OCI-LY1 (cell line): ENCODE measurements at regions not wholly inside any gene's neighbourhood (a gene's known extent, or its start where the extent isn't known, plus 50 kb on each side); places are given as distances from the start of the nearest gene placed in this dataset.

ENCODE experiments used
- EZH2 ChIP-seq: fragments of 200-600 bp; sonication (generic), shearing (Covaris generic); IDR thresholded peaks from 2 replicates; pipeline ENCODE4 v1.8.0; 2017; ENCODE audit warnings: borderline replicate concordance, mixed run types, mild to moderate bottlenecking, antibody characterized with exemption, low read length, moderate library complexity, mixed read lengths
- TF ChIP-seq, protein P1 (sequence below): fragments of 200-600 bp; sonication (generic), shearing (Covaris generic); IDR thresholded peaks from 2 replicates; pipeline ENCODE4 v1.5.1; 2017; ENCODE audit warnings: mild to moderate bottlenecking, antibody characterized with exemption, low read length, moderate library complexity, mixed read lengths

GRCh38 chrX:22800806-22801205 is 199.0 kb upstream of the DDX53 start:
- TF ChIP-seq, protein P1, sequence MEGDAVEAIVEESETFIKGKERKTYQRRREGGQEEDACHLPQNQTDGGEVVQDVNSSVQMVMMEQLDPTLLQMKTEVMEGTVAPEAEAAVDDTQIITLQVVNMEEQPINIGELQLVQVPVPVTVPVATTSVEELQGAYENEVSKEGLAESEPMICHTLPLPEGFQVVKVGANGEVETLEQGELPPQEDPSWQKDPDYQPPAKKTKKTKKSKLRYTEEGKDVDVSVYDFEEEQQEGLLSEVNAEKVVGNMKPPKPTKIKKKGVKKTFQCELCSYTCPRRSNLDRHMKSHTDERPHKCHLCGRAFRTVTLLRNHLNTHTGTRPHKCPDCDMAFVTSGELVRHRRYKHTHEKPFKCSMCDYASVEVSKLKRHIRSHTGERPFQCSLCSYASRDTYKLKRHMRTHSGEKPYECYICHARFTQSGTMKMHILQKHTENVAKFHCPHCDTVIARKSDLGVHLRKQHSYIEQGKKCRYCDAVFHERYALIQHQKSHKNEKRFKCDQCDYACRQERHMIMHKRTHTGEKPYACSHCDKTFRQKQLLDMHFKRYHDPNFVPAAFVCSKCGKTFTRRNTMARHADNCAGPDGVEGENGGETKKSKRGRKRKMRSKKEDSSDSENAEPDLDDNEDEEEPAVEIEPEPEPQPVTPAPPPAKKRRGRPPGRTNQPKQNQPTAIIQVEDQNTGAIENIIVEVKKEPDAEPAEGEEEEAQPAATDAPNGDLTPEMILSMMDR, result no peak
- TF ChIP-seq EZH2, result no peak
